ENCODE measurements at regions not wholly inside any gene's neighbourhood (a gene's known extent, or its start where the extent isn't known, plus 50 kb on each side); places are given as distances from the start of the nearest gene placed in this dataset.

DNA sequence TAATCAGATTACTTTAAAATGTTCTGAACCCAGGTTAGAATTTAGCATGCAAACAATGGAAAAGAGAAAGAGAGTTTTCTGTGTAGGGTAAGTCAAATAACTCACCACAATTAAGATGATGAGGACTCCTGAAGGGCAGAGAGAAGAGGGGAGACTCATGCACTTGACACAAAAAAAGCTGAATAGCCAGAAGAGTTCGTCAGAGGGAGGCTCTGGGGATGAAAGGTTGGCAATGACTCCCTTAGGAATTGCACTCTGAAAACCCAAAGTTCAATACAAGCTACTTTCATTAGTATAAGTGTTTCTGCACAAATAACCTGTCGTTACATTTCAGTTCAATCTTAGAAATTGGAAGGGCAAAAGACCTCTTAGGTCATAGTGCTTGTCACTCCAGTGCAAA is 434.4 kb upstream of the PCDH9 start:
- DNase-seq (ENCODE audit: low spot score), result no peak

DNA sequence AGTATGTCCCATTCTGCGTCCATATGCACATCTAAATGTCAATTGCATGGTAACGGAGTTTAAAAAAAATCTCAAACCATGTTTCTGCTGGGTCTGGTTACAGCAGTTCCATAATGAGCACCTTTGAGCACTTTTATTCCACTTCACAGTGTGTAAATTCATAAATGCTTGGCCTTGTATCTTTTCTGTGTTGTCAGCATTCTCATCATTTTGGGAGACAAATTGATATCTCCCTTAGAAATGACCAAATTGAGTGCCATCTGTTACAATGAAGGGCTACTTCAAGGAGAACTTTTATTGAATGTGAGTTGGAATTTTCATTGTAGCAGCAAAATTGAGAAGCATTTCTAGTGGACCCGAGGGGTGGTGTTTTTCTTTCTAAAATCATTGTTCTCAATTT is 432.9 kb upstream of the PCDH9 start:
- no peak for DNase-seq (ENCODE audit: low spot score)

DNA sequence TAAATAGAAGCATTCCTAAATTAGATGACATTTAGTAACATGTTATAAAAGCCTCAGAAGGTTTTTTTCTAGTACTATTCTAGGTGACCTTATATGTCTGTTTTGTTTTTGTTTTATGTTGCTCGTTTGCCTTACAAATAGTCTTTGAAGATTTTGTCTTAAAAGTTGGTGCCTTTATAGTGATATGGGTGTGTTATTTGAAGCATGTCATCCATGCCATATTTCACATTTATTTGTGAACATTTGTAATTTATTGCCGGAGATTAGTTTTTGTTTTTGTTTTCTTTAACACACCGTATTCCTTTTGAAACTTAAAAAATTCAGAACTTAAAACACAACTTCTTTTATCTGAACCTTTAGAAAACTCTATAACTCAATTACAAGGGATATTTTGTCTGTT is 422.8 kb upstream of the PCDH9 start:
- no peak for DNase-seq (ENCODE audit: low spot score)

DNA sequence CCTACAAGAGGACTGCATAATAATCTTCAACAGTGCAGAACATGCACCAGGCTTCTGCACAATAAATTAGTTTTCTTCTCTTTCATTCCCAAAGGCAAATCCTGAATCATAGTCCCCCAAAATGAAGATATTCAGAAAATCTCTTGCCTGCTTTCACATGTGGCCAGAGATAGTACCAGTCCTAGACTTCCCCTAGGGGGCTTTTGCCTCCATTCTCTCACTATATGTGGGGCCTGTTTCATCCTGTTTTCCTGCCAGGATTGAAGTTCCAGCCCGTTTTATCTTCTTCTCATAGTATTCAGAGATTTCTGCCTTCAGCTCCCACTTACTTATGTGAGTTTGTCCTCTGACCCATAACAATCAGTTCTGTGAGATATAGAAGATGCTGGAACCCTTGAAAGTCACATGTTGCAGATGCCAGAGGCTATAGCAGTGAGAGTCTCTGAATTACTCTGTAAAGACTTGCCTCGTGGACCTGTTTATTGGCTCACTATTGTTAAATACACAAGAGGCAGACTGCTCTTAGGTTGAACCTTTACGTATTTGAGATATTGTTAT is 421.9 kb upstream of the PCDH9 start:
- DNase-seq (ENCODE audit: low spot score), result no peak

DNA sequence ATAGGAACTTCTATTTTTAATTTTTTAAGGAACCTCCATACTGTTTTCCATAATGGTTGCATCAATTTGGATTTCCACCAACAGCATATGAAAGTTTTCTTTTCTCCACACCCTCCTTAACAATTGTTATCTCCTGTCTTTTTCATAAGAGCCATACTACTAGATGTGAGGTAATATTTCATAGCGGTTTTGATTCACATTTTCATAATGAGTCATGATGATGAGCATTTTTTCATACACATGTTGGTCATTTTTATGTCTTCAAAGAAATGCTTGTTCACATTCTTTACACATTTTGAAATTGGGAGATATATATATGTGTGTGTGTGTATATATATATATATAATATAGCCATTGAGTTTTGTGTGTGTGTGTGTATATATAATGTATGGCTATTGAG is 420.3 kb upstream of the PCDH9 start:
- DNase-seq (ENCODE audit: low spot score), result no peak

DNA sequence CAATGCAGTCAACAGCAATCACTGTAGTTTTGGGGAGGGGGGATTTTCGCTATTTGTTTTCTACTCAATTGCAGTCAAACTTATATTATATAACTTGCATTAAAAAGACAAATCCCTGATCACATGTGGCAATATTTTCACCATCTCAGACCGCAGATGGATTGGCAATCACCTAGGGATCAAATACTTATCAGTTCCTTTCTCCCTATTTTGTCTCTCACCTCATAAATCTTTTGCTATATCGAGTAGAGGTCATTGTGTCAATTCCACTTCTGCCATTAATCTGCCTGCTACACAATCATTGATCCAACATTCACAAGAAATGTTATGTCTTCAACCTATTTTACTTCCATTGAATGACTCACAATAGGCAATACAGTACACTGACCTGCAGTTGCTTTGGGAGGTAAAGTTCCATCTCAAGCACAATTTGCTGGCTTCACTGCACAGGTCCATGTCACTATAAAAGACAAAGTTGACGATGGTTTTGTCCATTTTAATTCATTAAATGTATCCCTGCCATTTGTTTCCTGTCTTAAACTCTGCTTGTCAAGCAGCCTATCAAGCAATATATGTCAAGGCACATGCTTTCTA is 415.8 kb upstream of the PCDH9 start:
- DNase-seq (ENCODE audit: low spot score), result no peak

DNA sequence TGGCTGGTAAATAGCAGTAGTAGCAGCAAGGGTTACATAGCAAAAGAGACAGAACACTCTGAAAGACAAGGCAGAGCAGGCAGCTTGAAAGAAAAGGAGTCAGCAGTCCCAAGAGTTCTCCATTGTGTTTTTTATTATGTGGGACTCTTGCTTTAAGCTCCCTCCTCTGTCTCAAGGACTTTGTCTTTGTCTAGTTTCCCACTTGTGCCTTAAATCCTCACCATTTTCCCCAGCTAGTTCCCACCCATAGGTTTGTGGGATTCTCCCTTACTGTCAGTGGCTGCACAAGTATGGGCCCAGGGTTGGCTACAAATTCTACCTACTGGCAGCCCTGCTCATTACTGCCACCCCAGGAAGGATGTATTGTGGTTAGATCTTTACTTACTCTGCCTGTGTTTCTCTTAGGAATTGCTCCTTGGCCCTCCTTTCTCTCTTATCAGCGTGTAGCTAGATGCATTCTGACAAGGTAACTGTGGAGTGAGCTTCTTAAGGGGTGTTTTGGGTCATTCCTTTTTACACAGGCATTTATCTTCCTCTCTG is 413.4 kb upstream of the PCDH9 start:
- no peak for DNase-seq (ENCODE audit: low spot score)

DNA sequence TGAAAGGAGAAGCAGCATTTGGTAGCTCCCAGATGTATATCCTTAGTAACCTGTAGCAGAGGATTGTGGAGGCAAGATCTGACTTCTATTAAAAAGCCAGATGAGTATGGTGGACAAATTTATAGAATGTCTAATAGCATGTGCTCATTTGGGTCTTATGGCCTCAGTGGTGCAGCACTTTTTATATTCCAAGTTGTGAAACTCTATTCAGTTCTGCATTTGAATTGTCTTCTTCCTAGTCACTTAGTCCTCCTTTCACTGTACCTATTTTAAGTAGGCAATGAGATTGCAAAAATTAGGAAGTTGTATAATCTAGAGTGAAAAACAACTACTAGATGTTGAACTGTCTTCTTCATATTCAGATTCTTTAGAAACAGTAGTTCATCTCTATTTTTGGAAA is 412.5 kb upstream of the PCDH9 start:
- no peak for DNase-seq (ENCODE audit: low spot score)

DNA sequence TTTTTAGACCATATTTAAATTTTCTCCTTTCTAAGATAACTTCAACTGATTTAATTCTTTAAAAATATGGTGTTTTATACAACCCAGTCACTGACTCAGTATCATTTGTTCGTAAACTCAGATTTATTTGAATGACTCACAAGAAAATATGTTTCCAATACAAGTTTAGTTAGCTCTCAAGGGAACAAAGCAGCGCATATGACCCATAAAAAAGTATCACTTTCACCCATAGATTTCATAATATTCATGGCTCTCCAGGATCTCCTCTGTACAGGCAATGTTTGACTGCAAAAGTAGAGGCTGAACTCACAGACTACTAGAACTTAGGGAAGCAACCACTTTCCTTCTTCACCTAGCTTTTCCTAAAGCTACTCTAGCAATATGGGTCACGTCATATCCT is 405.6 kb upstream of the PCDH9 start:
- peak; percentile 2 for DNase-seq (ENCODE audit: low spot score)

DNA sequence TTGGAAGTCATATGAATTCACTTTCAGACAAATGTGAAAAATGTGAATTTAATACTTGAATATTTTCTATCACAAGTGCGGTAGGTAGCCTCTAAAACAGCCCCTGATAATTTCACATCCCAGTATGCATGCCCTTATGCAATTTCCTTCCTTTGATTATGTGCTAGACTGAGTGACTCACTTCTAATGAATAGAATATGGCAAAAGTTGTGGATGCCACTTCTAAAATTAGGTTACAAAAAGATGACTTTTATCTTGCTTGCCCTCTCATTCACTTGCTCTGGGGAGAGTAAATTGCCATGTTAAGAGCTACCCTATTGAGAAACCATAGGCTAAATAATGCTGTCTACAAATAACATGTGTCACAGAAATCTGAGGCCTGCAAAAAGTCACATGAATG is 402.5 kb upstream of the PCDH9 start:
- DNase-seq (ENCODE audit: low spot score), result peak; percentile 3

DNA sequence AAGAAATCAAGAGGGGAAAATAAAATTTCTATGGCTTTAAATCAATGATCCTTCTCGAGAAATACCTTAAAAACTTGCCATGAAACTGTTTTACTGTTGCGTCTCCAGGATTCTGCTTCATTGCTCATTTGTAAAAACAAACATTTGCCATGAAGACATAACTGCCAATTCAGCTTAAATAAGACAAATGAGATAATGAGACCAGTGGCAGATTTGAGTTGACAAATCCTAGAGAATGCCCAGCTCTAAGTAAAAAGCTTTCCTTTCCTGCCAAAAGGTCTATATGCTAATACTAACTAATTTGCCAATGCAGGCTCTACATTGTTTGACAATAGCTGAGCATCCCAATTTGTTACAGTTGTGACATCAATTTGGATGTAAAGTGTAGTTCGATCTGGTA is 400.5 kb upstream of the PCDH9 start:
- no peak for DNase-seq (ENCODE audit: low spot score)

DNA sequence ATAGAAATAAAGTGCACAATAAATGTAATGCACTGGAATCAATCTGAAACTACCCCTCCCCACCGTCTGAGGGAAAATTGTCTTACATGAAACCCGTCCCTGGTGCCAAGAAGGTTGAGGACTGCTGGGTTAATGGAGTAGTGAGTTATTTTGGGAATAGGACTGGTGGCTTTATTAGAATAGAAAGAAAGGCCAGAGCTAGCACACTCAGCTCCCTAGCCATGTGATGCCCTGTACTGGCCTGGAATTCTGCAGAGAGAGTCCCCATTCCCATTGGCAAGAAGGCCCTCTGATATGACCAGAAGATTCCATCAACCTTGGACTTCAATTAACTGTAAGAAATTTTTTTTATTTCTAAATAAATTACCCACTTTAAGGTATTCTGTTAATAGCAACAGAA is 393.5 kb upstream of the PCDH9 start:
- no peak for DNase-seq (ENCODE audit: low spot score)

DNA sequence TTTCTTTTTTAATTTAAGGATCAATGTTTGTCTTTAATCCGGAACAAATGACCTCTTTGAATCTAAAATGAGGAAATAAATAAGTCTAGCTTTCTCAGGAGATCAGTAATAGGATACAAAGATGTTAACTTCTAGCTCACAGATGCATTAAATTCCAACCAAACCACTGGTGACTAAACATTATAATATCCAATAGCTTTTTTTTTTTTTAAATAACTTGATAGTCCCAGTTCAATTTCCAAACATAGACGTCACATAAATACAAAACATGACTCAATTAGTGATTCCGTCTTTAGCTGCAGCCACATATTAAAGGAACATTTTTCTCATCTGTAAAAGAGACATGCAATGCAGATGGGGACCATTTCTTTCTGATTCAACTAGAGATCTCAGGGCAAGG is 390.5 kb upstream of the PCDH9 start:
- DNase-seq (ENCODE audit: low spot score), result peak; percentile 6

DNA sequence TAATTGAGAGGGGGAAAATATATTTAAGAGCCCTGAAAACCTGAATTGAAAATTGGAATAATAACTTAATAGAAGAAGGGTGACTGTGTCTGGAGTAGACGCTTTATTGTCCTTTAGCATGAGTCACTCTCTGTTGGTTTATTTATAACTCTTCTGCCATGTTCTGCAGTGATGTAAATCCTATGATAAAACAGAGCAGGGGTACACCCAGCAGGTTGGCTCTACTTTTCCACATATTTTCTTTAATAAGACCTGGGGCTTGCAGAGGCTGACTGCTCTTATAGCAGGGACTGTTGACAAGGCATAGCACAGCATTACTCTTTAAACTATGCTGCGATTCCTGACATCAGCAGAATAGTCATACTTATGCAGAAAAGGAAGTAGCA is 389.9 kb upstream of the PCDH9 start:
- DNase-seq (ENCODE audit: low spot score), result peak; percentile 8

DNA sequence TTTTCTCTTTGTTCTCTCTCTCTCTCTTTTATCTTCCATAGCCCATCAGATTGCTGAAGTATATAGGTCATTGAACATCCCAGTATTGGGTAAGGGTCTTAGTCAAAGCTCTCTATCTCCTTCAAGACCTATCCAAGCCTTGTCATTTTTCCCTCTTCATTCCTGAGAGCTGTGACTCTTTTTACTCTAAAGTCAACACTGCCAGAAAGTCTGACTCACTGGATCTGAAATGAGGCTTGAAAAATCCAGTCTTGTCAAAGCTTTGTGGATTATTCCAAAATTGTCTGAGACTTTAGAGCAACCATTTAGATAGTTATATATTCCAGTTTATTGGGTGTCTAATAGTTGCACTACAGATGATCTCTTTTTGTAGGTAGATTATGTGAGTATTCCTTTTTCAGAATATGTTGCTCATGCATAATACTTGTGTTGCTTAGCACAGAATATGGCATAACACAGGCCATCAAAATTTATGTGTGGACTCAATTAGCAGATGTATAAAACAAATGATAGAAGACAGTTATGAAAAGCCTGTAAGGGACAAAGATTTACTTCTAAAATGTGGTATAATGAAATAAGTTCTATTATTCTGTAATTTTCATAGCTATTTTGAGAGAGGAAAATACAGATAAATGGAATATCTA is 389.3 kb upstream of the PCDH9 start:
- peak; percentile 8 for DNase-seq (ENCODE audit: low spot score)

DNA sequence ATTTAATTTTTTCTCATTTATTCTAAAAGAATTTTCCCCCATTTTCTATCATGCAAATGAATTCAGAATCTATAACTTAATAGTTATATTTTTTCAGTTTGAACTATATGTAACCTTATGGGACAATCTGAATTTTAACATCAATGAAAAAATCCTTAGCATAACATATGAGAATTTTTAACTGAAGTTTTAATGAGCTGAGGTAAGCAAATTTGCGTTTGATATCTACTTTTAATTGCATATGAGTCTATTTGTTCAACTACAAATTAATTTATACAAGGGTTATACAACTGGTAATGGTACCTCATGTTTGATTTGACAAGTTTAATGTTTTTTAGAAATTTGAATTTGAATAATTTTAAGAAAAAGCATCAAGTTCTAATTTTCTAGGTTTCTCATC is 384.4 kb upstream of the PCDH9 start:
- no peak for DNase-seq (ENCODE audit: low spot score)

DNA sequence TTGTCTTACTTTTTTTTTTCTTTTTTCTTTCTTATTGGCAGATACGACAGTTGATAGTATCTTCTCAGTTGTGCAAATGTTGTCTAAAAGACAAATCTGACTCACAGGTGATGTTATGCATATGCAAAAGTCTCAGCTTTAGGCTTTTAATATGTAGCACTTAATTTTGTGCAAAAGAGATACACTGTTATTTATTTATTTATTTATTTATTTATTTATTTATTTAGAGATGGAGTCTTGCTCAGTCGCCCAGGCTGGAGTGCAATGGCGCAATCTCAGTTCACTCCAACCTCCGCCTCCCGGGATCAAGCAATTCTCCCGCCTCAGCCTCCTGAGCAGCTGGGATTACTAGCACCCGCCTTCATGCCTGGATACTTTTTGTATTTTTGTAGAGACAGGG is 383.9 kb upstream of the PCDH9 start:
- no peak for DNase-seq (ENCODE audit: low spot score)

DNA sequence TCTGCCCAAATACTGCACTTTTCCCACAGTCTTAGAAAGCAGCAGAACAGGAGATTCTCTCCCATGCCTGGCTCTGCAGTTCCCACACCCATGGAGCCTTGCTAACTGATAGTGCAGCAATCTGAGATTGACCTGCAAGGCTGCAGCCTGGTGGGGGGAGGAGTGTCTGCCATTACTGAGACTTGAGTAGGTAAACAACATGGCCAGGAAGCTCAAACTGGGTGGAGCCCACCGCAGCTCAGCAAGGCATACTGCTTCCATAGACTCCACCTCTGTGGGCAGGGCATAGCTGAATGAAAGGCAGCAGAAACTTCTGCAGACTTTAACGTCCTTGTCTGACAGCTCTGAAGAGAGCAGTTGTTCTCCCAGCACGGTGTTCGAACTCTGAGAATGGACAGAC is 358.5 kb upstream of the PCDH9 start:
- no peak for DNase-seq (ENCODE audit: low spot score)

DNA sequence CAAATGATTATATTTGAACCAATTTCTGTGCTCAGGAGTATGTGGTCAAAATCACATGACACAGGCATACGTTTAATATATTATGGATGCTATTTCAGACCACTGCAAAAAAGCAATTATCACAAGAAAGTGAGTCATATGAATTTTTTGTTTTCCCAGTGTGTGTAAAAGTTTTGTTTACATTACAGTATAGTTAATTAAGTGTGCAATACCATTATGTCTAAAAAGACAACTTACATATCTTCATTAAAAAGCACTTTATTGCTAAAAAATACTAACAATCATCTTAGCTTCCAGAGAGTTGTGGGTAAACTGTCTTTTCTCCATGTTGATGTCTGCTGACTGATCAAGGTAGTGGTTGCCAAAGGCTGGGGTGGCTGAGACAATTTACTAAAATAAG is 347.2 kb upstream of the PCDH9 start:
- no peak for DNase-seq (ENCODE audit: low spot score)

DNA sequence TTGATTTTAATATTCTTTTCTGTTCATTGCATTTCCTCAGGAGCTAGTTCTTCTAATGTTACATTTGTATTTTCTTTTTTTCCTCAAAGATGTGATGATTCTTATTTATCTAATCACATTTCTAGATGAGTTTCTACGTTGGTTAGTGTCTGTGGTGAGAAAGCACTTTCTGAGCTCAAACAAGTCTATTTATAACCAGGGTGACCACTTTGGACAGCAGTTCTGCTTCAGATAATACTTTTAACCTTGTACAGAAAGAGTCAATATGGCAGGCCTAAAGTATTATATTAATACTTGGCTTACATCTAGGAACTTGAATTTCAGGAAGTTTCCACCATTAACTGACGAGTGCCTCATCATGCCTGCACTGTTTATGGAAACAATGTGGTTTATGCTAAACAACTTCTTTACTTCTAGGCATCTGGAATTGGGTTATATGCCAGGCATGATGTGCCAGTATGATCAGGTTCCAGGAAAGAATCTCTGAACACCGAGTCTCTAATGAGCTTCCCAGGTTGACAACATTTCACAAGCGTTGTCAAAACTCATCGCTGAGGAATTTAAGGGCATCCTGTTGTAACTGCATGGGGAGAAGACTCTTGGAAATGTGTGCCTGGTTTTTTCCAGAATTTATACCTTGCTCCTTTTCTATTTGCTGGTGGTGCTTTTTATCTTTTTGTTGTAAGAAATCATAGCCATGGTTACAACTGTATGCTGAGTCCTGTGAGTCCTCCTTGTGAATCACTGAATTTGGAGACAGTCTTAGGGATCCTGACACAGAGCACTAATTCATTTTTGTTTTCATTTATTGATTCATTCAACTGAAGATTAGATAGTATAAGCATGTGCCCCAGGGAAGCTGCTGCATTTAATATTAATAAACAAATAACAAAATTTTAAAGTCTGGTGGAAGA is 344.4 kb upstream of the PCDH9 start:
- DNase-seq (ENCODE audit: low spot score), result peak; percentile 1

DNA sequence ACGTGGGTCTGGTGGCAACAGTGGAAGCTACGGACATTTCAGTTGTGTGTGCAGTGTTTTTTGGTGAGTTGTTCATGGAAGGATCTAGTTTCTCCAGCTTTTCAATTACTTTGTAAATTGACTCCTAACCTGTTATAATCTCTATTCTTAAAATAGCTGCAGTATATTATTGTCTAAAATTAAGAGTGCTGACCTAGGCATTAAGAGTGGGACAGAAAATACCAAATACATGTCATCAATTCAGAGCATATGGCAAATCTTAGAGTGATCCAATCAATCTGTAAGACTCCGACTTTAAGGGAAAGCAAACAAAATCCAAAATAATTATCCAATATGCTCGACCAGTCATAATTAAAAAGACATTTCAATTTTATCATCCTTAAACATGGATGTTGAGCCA is 338.1 kb upstream of the PCDH9 start:
- DNase-seq (ENCODE audit: low spot score), result no peak

DNA sequence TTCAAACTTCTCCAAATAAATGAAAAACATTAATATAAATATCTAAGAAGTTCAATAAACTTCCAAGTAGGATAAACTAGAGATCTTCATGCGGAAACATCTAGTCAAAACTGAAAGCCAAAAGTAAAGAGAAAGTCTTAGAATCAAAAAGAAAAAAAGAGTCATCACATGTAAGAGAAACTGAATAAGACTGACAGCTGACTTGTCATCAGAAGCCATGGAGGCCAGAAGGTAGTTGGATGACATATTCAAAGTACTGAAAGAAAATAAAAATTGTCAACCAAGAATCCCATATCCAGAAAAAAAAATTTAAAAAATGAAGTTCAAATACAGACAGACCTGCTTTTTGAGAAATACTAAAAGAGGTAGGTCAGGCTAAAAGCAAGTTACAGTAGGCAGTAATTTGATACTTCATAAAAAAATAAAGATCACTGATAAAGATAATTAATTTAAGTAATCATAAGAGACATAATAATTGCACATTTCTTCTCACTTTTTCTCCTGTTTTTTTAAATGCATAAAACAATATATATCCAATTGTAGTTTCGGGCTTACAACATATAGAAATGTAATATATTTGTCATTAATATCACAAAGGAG is 327.6 kb upstream of the PCDH9 start:
- DNase-seq (ENCODE audit: low spot score), result no peak
